ENCODE measurements at regions not wholly inside any gene's neighbourhood (a gene's known extent, or its start where the extent isn't known, plus 50 kb on each side); places are given as distances from the start of the nearest gene placed in this dataset.
"Not testable (repeated sequence)": the region's sequence is repeated elsewhere in the genome, so short reads cannot be mapped to it uniquely, and the experiment has no call there.

GRCh38 chr12:68443695-68444094, 111.5 kb upstream of the MDM1 start:
- TF ChIP-seq, protein P1, sequence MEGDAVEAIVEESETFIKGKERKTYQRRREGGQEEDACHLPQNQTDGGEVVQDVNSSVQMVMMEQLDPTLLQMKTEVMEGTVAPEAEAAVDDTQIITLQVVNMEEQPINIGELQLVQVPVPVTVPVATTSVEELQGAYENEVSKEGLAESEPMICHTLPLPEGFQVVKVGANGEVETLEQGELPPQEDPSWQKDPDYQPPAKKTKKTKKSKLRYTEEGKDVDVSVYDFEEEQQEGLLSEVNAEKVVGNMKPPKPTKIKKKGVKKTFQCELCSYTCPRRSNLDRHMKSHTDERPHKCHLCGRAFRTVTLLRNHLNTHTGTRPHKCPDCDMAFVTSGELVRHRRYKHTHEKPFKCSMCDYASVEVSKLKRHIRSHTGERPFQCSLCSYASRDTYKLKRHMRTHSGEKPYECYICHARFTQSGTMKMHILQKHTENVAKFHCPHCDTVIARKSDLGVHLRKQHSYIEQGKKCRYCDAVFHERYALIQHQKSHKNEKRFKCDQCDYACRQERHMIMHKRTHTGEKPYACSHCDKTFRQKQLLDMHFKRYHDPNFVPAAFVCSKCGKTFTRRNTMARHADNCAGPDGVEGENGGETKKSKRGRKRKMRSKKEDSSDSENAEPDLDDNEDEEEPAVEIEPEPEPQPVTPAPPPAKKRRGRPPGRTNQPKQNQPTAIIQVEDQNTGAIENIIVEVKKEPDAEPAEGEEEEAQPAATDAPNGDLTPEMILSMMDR (IDR thresholded peaks at IDR 0.05; ENCODE audit: insufficient read depth, low read length), result not testable (repeated sequence)
- TF ChIP-seq POLR2AphosphoS5, GABPA (IDR thresholded peaks at IDR 0.05; ENCODE audit: low read depth): not testable (repeated sequence)
- TF ChIP-seq, protein P2, sequence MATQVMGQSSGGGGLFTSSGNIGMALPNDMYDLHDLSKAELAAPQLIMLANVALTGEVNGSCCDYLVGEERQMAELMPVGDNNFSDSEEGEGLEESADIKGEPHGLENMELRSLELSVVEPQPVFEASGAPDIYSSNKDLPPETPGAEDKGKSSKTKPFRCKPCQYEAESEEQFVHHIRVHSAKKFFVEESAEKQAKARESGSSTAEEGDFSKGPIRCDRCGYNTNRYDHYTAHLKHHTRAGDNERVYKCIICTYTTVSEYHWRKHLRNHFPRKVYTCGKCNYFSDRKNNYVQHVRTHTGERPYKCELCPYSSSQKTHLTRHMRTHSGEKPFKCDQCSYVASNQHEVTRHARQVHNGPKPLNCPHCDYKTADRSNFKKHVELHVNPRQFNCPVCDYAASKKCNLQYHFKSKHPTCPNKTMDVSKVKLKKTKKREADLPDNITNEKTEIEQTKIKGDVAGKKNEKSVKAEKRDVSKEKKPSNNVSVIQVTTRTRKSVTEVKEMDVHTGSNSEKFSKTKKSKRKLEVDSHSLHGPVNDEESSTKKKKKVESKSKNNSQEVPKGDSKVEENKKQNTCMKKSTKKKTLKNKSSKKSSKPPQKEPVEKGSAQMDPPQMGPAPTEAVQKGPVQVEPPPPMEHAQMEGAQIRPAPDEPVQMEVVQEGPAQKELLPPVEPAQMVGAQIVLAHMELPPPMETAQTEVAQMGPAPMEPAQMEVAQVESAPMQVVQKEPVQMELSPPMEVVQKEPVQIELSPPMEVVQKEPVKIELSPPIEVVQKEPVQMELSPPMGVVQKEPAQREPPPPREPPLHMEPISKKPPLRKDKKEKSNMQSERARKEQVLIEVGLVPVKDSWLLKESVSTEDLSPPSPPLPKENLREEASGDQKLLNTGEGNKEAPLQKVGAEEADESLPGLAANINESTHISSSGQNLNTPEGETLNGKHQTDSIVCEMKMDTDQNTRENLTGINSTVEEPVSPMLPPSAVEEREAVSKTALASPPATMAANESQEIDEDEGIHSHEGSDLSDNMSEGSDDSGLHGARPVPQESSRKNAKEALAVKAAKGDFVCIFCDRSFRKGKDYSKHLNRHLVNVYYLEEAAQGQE (IDR thresholded peaks at IDR 0.05; ENCODE audit: insufficient replicate concordance, low read depth), result not testable (repeated sequence)
